ENCODE measurements at regions not wholly inside any gene's neighbourhood (a gene's known extent, or its start where the extent isn't known, plus 50 kb on each side); places are given as distances from the start of the nearest gene placed in this dataset.
A peak's percentile ranks its signal among the peaks of the same experiment; 100 is the strongest.

GRCh38 chr15:101578443-101578894 lies 73.7 kb downstream of the TM2D3 start (continued):
- TF ChIP-seq ZHX2 (IDR thresholded peaks at IDR 0.05; ENCODE audit: low read depth) (no peak), ZHX2 (CRISPR knock-in tag; IDR thresholded peaks at IDR 0.05; ENCODE audit: borderline replicate concordance) (no peak), ZNF768 (CRISPR knock-in tag; IDR thresholded peaks at IDR 0.05) (peak; percentile 81), ZNF101 (CRISPR knock-in tag; IDR thresholded peaks at IDR 0.05; ENCODE audit: borderline replicate concordance, low read depth) (no peak), ZFP36 (IDR thresholded peaks at IDR 0.05; ENCODE audit: borderline replicate concordance, low read depth, low read length, partially characterized antibody) (no peak), MTA3 (CRISPR knock-in tag; IDR thresholded peaks at IDR 0.05) (no peak), FIP1L1 (IDR thresholded peaks at IDR 0.05; ENCODE audit: borderline replicate concordance, insufficient read depth, low read depth, low read length) (no peak), ZNF761 (CRISPR knock-in tag; conservative IDR thresholded peaks at IDR 0.05) (no peak), KLF15 (CRISPR knock-in tag; IDR thresholded peaks at IDR 0.05; ENCODE audit: borderline replicate concordance) (no peak), ZBTB34 (CRISPR knock-in tag; IDR thresholded peaks at IDR 0.05) (no peak), ZNF598 (CRISPR knock-in tag; IDR thresholded peaks at IDR 0.05; ENCODE audit: borderline replicate concordance) (0 out of 2 replicates have a peak, but pooled peaks have one; percentile 61), HCFC1 (IDR thresholded peaks at IDR 0.05; ENCODE audit: low read depth, low read length) (no peak), ZNF317 (CRISPR knock-in tag; IDR thresholded peaks at IDR 0.05) (no peak), ZNF256 (CRISPR knock-in tag; conservative IDR thresholded peaks at IDR 0.05) (no peak), ZNF414 (CRISPR knock-in tag; IDR thresholded peaks at IDR 0.05) (no peak), CREB3 (CRISPR knock-in tag; IDR thresholded peaks at IDR 0.05) (no peak), KDM1A (CRISPR knock-in tag; IDR thresholded peaks at IDR 0.05) (no peak), ARHGAP35 (CRISPR knock-in tag; IDR thresholded peaks at IDR 0.05; ENCODE audit: borderline replicate concordance) (0 out of 2 replicates have a peak, but pooled peaks have one; percentile 55), KMT2B (CRISPR knock-in tag; IDR thresholded peaks at IDR 0.05) (no peak), TRIM24 (CRISPR knock-in tag; IDR thresholded peaks at IDR 0.05) (no peak), ZNF136 (CRISPR knock-in tag; IDR thresholded peaks at IDR 0.05; ENCODE audit: low read depth) (no peak), ZNF766 (CRISPR knock-in tag; IDR thresholded peaks at IDR 0.05; ENCODE audit: borderline replicate concordance) (no peak)
